Subcutaneous abdominal adipose tissue (tissue), 5 donors: ENCODE measurements at regions not wholly inside any gene's neighbourhood (a gene's known extent, or its start where the extent isn't known, plus 50 kb on each side); places are given as distances from the start of the nearest gene placed in this dataset.

Experiments
- H3K27ac ChIP-seq: one replicate; pipeline ENCODE4 v1.7.0; 2013; ENCODE audit warnings: low read depth, mild to moderate bottlenecking, inconsistent platforms, low read length, moderate library complexity
- H3K27me3 ChIP-seq, 5 donors: one replicate each; pipeline ENCODE4 v1.7.0; 2013; ENCODE audit warnings: low read length in 5 of 5, inconsistent platforms in 1 of 5; ENCODE audit not compliant: control insufficient read depth in 5 of 5, insufficient read depth in 4 of 5
- H3K36me3 ChIP-seq, 5 donors: one replicate each; pipeline ENCODE4 v1.7.0; 2013; ENCODE audit warnings: low read length in 5 of 5; ENCODE audit not compliant: control insufficient read depth in 5 of 5, insufficient read depth in 5 of 5
- H3K4me1 ChIP-seq, 5 donors: one replicate each; pipeline ENCODE4 v1.7.0; 2013; ENCODE audit warnings: low read length in 5 of 5, mild to moderate bottlenecking in 3 of 5, moderate library complexity in 1 of 5; ENCODE audit not compliant: control insufficient read depth in 5 of 5, insufficient read depth in 5 of 5
- H3K4me3 ChIP-seq, 5 donors: one replicate each; pipeline ENCODE4 v1.7.0; 2013; ENCODE audit warnings: low read length in 5 of 5, low read depth in 1 of 5
- H3K9ac ChIP-seq, 5 donors: one replicate each; pipeline ENCODE4 v1.7.0; 2013; ENCODE audit warnings: low read length in 5 of 5, mild to moderate bottlenecking in 4 of 5, moderate library complexity in 3 of 5
- H3K9me3 ChIP-seq, 5 donors: one replicate each; pipeline ENCODE4 v1.7.0; 2013; ENCODE audit warnings: low read length in 5 of 5; ENCODE audit not compliant: control insufficient read depth in 5 of 5
- donor health status: healthy.
- donor health status: healthy.
- donor health status: healthy.
- donor health status: healthy.
- donor health status: healthy.

DNA sequence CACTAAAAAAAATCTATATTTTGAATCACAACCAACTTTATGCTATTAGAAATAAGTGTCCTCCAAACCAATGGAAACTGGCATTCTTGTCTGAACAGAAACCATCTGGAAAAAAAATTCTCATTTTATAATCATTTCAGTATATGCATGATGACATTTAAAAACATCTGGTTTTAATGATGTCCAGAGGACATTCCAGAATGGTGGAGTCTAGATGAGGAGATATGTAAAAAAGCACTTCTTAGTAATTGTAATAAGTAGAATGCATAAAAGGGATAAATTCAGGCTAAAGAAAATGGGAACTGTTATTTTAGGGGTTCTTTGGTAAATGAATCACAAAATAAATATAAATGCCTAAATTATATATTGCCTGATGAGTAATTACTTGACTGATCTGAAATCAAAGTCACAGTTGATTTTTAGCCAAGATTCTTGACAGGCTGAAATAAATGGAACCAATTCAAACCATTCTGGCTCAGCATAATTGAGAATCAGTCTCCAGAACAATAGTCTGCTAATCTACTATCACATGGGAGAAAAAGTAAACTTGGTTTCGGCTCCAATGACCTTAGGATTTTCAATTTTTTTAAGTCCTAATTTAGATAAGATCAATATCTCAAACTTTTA is 636.6 kb downstream of the FAT4 start:
- H3K4me3 ChIP-seq: no peak overlapping the region
- no peak overlapping the region for H3K27ac ChIP-seq
- no peaks in the 10 kb centered on the region for H3K9me3 ChIP-seq
- no peaks in the 10 kb centered on the region for H3K27me3 ChIP-seq
- no peak overlapping the region for H3K9ac ChIP-seq
- H3K4me1 ChIP-seq: no peaks in the 10 kb centered on the region
- no peaks in the 10 kb centered on the region for H3K36me3 ChIP-seq

DNA sequence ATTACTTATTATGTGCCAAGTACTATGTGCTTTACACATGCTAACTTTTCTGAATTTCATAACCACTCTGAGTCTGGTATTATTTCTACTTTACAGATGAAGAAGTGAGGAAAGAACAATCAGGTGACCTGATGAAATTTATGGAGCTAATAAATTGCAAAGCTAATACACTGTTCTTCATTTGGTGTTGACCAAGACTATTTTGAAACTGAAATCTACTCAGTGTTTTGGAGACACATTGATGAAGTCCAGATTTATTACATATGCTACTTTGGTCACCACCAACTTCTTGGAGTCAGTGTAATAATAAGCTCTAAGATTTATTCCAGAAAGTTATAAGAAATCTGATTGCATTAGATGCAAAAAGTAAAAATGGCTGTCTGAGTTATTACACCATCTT is 637.9 kb downstream of the FAT4 start:
- Histone ChIP-seq H3K4me3 (no peak overlapping the region), H3K27ac (no peak overlapping the region), H3K36me3 (no peaks in the 10 kb centered on the region), H3K9me3 (no peaks in the 10 kb centered on the region), H3K27me3 (no peaks in the 10 kb centered on the region), H3K4me1 (no peaks in the 10 kb centered on the region), H3K9ac (no peak overlapping the region)

DNA sequence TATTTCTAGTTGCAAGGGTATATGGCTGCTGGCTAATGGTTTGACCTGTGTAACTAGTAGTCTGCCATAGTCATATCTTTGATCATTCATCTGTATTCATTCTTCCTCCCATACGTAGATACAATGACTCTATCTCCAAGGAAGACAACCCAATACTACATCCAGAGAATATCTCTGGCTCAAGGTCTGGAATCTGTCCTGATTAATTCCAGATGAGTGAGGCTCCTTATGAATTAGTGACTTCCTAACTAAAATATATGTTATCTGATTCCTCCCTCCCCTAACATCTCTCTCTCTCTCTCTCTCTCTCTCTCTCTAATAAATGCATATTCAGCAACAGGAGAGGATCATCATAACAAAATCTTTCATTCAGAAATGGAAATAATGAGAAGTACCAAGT is 641.5 kb downstream of the FAT4 start:
- Histone ChIP-seq H3K36me3 (no peaks in the 10 kb centered on the region), H3K9ac (no peak overlapping the region), H3K4me3 (no peak overlapping the region), H3K4me1 (no peaks in the 10 kb centered on the region), H3K27ac (no peak overlapping the region), H3K9me3 (no peaks in the 10 kb centered on the region), H3K27me3 (no peaks in the 10 kb centered on the region)

DNA sequence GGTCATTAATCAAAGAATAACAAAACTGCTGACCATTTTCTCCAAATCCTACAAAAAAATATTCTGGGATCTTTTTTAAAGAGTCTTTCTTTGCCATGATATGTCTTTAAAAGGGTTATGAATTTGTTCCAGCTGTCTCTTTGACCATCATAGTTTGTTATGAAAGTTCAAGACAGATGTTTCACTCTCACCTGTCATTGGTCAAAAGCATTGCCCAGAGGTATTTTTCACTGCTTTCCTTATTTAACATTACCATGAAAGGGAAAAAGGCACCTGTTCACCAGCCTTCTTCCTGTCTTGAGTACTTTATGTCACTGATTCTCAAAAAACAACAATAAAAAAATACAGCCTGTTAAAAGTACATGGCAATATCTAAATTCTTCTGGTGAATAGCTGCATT is 643.8 kb downstream of the FAT4 start:
- Histone ChIP-seq H3K36me3 (no peaks in the 10 kb centered on the region), H3K9ac (no peak overlapping the region), H3K27ac (no peak overlapping the region), H3K9me3 (no peaks in the 10 kb centered on the region), H3K4me1 (no peaks in the 10 kb centered on the region), H3K27me3 (no peaks in the 10 kb centered on the region), H3K4me3 (no peak overlapping the region)

DNA sequence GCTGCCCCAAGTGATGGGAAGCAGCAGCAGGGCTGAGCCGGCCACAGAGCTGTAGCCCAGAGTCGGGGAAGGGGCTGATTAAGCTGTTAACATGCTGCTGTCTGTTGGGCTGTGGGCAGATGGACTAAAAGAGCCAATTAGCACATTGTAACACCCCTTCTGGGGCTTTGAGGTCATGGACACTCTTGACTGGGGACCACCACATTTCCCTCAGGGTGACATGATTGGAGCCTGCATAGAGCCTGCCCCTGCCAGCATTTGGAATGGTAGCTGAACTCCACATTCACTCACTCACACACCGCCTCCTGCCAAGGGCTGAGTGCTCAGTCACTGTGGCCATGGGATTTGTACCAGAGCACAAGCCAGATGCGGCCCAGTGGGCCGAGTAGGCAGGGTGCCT is 646.9 kb downstream of the FAT4 start:
- H3K27me3 ChIP-seq: no peaks in the 10 kb centered on the region
- no peak overlapping the region for H3K9ac ChIP-seq
- no peak overlapping the region for H3K4me3 ChIP-seq
- no peak overlapping the region for H3K27ac ChIP-seq
- H3K4me1 ChIP-seq: no peaks in the 10 kb centered on the region
- H3K9me3 ChIP-seq: no peaks in the 10 kb centered on the region
- H3K36me3 ChIP-seq: no peaks in the 10 kb centered on the region

DNA sequence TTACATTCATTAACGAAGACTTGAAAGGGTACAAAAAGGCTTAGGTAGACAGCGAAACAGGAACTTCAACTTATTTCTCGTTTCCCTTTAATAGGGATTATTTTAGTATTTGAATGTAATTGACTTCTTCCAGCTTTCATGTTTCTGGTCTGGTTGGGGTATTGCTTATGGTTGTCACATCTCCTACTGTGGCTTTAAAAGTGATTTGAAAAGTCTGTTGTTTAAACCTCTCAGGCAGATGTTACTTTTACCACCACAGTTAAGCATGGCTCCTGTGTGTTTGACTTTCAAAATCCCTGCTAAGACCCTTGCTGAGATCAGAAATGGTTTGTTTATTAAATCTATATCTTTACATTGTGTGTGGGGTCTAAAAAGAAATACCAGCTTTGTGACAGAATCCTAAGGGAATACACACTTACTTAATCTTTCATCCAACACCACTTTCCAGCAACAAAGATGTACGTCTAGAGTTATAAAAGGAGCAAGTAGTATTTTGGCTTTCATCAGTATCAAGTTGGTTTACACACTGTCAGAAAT is 661.2 kb downstream of the FAT4 start:
- Histone ChIP-seq H3K9me3 (no peaks in the 10 kb centered on the region), H3K4me1 (no peaks in the 10 kb centered on the region), H3K36me3 (no peaks in the 10 kb centered on the region), H3K27me3 (no peaks in the 10 kb centered on the region), H3K4me3 (no peak overlapping the region), H3K27ac (no peak overlapping the region), H3K9ac (no peak overlapping the region)

DNA sequence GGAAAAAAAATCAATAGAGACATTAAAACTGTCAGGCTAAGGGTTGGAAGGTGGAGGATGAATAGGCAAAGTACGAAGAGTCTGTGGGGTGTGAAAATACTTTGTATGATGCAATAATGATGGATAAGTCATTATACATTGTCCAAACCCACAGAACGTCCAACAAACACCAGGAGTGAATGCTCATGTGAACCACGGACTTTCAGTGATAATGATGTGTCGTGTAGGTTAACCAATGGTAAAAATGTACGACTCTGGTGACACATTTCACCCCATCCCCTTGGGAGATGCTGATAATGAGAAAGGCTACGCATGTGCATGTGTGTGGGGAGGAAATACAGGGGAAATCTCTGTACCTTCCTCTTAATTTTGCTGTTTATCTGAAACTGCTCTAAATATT is 665.2 kb downstream of the FAT4 start:
- no peaks in the 10 kb centered on the region for H3K36me3 ChIP-seq

DNA sequence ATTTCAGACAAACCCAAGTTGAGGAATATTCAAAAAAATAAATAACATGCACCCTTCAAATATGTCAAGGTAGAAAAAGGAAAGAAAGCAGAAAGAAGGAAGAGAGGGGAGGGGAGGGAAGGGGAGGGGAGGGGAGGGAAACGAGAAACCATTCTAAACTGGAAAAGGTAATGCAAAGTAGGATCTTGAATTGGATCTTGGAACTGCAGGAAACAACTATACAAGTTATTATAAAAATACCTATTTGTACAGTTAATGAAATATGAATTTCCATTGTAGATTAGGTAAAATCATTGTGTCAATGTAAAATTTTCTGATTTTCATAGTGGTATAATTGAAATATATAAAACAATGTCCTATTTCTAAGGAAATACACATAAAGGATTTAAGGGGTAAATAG is 668.4 kb downstream of the FAT4 start:
- Histone ChIP-seq H3K36me3 (no peaks in the 10 kb centered on the region), H3K27me3 (no peaks in the 10 kb centered on the region), H3K4me1 (no peaks in the 10 kb centered on the region), H3K9ac (no peak overlapping the region), H3K27ac (no peak overlapping the region), H3K9me3 (no peaks in the 10 kb centered on the region), H3K4me3 (no peak overlapping the region)

More for the DNA sequence above, 665.2 kb downstream of the FAT4 start:
- H3K9me3 ChIP-seq: no peaks in the 10 kb centered on the region
- no peaks in the 10 kb centered on the region for H3K4me1 ChIP-seq
- no peak overlapping the region for H3K9ac ChIP-seq
- H3K4me3 ChIP-seq: no peak overlapping the region
- H3K27me3 ChIP-seq: no peaks in the 10 kb centered on the region
- no peak overlapping the region for H3K27ac ChIP-seq

DNA sequence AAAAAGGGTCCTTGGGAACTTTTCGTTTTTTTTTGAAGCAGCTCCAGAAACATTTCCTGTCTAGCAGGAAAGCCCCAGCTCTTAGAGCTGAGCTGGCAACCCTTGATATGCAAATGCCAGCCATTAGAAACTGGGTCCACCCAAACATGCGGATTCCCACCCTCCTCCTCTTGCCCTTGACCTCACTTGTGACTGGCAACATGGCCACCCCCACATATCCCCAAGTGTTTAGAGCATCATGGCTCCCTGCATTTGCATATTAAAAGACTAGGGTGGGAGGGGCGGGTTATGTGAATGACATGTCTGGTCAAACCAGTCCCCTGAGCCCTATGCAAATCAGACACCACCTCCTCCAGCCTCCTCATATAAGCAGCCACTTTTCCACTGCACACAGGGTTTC is 671.1 kb downstream of the FAT4 start:
- Histone ChIP-seq H3K4me1 (no peaks in the 10 kb centered on the region), H3K27ac (no peak overlapping the region), H3K4me3 (no peak overlapping the region), H3K36me3 (no peaks in the 10 kb centered on the region), H3K27me3 (no peaks in the 10 kb centered on the region), H3K9me3 (no peaks in the 10 kb centered on the region), H3K9ac (no peak overlapping the region)

DNA sequence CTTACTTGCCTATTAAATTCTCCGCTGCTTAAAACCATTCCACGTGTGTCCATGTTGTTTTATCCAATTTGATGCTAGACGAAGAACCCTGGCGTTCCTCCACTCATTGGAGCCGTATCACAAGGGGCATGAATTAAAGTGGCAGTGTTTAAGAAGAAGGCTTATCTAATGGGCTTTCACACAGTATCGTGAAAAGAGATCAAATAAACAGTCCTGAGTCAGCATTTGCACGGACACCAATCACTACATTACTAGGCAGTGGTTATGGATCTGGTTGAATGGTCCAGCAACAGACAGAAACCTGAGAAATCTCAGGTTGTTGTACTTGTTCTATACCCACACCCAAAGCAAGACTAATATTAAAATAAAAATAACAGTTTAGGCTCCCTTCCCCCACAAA is 671.6 kb downstream of the FAT4 start:
- no peak overlapping the region for H3K4me3 ChIP-seq
- no peaks in the 10 kb centered on the region for H3K36me3 ChIP-seq
- no peaks in the 10 kb centered on the region for H3K9me3 ChIP-seq
- H3K4me1 ChIP-seq: no peaks in the 10 kb centered on the region
- no peaks in the 10 kb centered on the region for H3K27me3 ChIP-seq
- H3K27ac ChIP-seq: no peak overlapping the region
- H3K9ac ChIP-seq: no peak overlapping the region

DNA sequence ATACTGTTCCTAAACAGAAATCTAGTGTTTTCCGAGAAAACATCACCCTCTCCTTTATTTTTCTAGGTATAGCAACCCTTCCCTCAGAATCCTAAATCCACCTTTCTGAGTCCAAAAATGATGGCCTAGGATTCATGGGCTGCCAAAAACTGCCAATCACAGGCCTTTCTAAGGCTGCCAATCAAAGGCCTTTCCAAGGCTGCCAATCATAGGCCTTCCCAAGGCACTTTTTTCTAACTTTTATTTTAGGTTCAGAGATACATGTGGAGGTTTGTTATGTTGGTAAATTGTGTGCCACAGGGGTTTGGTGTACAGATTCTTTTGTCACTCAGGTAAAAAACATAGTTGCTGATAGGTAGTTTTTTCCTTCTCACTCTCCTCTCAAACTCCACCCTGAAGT is 673.7 kb downstream of the FAT4 start:
- Histone ChIP-seq H3K9me3 (no peaks in the 10 kb centered on the region), H3K4me3 (no peak overlapping the region), H3K27me3 (no peaks in the 10 kb centered on the region), H3K4me1 (no peaks in the 10 kb centered on the region), H3K27ac (no peak overlapping the region), H3K36me3 (no peaks in the 10 kb centered on the region), H3K9ac (no peak overlapping the region)
